Esophagus squamous epithelium (tissue), 5 donors: ENCODE measurements at regions not wholly inside any gene's neighbourhood (a gene's known extent, or its start where the extent isn't known, plus 50 kb on each side); places are given as distances from the start of the nearest gene placed in this dataset.

ENCODE experiments used
- DNase-seq: peaks from one replicate; lab custom pipeline; 2025; lab: John Stamatoyannopoulos, UW
- H3K27ac ChIP-seq, 4 donors: fragments of 200-600 bp; sonication (generic); one replicate each; pipeline ENCODE4 v1.5.1; 2016 to 2019; ENCODE audit warnings: mild to moderate bottlenecking in 1 of 4
- H3K27me3 ChIP-seq, 4 donors: fragments of 200-600 bp; sonication (generic); 1 replicate in 3 of 4; 2 replicates in 1 of 4; pipeline versions ENCODE4 v1.5.1 to v1.6.0; 2017 to 2021; ENCODE audit warnings: antibody characterized with exemption in 1 of 4
- H3K36me3 ChIP-seq, 3 donors: fragments of 200-600 bp; sonication (generic); one replicate each; pipeline ENCODE4 v1.5.1; 2016 to 2019
- H3K4me1 ChIP-seq, 3 donors: fragments of 200-600 bp; sonication (generic); one replicate each; pipeline ENCODE4 v1.5.1; 2017 to 2019
- H3K4me3 ChIP-seq, 4 donors: fragments of 200-600 bp; sonication (generic); 1 replicate in 3 of 4; 2 replicates in 1 of 4; pipeline ENCODE4 v1.5.1; 2016 to 2019; ENCODE audit warnings: mild to moderate bottlenecking in 2 of 4, moderate library complexity in 1 of 4
- H3K9me3 ChIP-seq, 3 donors: fragments of 200-600 bp; sonication (generic); one replicate each; pipeline ENCODE4 v1.5.1; 2016 to 2019
- CTCF ChIP-seq, 6 experiments: fragments of 450-650 bp in 4 of 6; fragments of 200-600 bp in 2 of 6; sonication (generic) in 2 of 6; IDR thresholded peaks; one replicate each; pipeline ENCODE4 v1.5.1; 2016 to 2019; ENCODE audit warnings: antibody characterized with exemption in 6 of 6, mild to moderate bottlenecking in 4 of 6, moderate library complexity in 4 of 6
- POLR2A ChIP-seq, 4 donors: fragments of 450-650 bp; IDR thresholded peaks; one replicate each; pipeline ENCODE4 v1.6.1; 2017; ENCODE audit warnings: antibody characterized with exemption in 4 of 4, mild to moderate bottlenecking in 4 of 4, moderate library complexity in 3 of 4
- WGBS, 2 donors: methylation state at CpG; one replicate each; pipeline ENCODE4 v1.1.5; 2018; 5-methylcytosine and 5-hydroxymethylcytosine counted together
- intact Hi-C: fragments of 100-400 bp; cut with DNase I; formaldehyde crosslinking; loops from one replicate; pipeline ENCODE4 v1.15.0; 2022
- donor health status: DM: yes; HTN: yes; CAD: no.

- no peaks in the 10 kb centered on the region for H3K9me3 ChIP-seq
- DNase-seq = no peak
- intact Hi-C loops = no loop called here
- H3K27me3 ChIP-seq = no peaks in the 10 kb centered on the region
- no peak for TF ChIP-seq POLR2A (IDR thresholded peaks at IDR 0.05)
- no peak for TF ChIP-seq CTCF (IDR thresholded peaks at IDR 0.05)
- no peak overlapping the region for H3K4me3 ChIP-seq
- 65 to 73% methylated on average over 3 of the region's 3 CpGs for WGBS, 2 donors
- no peak overlapping the region for H3K27ac ChIP-seq
- H3K4me1 ChIP-seq = no peaks in the 10 kb centered on the region
- H3K36me3 ChIP-seq = no peaks in the 10 kb centered on the region
These were observed 675.0 kb downstream of the SATB2 start for GRCh38 chr2:198782734-198783133.

GRCh38 chr2:198776616-198777406, 680.9 kb downstream of the SATB2 start:
- no peak overlapping the region for H3K27ac ChIP-seq
- no peaks in the 10 kb centered on the region for H3K36me3 ChIP-seq
- 60 to 61% methylated on average over 6 of the region's 6 CpGs for WGBS, 2 donors
- intact Hi-C loops = no loop called here
- no peak for DNase-seq
- H3K4me1 ChIP-seq = no peaks in the 10 kb centered on the region
- no peak for TF ChIP-seq CTCF (IDR thresholded peaks at IDR 0.05)
- no peak for TF ChIP-seq POLR2A (IDR thresholded peaks at IDR 0.05)
- H3K4me3 ChIP-seq = no peak overlapping the region
- no peaks in the 10 kb centered on the region for H3K27me3 ChIP-seq
- no peaks in the 10 kb centered on the region for H3K9me3 ChIP-seq

GRCh38 chr2:198775737-198776136, 682.0 kb downstream of the SATB2 start:
- no peaks in the 10 kb centered on the region for H3K27me3 ChIP-seq
- no peaks in the 10 kb centered on the region for H3K36me3 ChIP-seq
- no peaks in the 10 kb centered on the region for H3K4me1 ChIP-seq
- TF ChIP-seq POLR2A (IDR thresholded peaks at IDR 0.05) (no peak), CTCF (IDR thresholded peaks at IDR 0.05) (no peak)
- intact Hi-C loops = no loop called here
- no peak for DNase-seq
- no peak overlapping the region for H3K4me3 ChIP-seq
- WGBS, 2 donors = 42 to 62% methylated on average over 4 to 5 of the region's 5 CpGs
- no peak overlapping the region for H3K27ac ChIP-seq
- no peaks in the 10 kb centered on the region for H3K9me3 ChIP-seq

GRCh38 chr2:198774576-198774975, 683.2 kb downstream of the SATB2 start:
- Histone ChIP-seq H3K36me3 (no peaks in the 10 kb centered on the region), H3K4me1 (no peaks in the 10 kb centered on the region), H3K27me3 (no peaks in the 10 kb centered on the region), H3K27ac (no peak overlapping the region), H3K4me3 (no peak overlapping the region), H3K9me3 (no peaks in the 10 kb centered on the region)
- intact Hi-C loops = no loop called here
- TF ChIP-seq CTCF (IDR thresholded peaks at IDR 0.05) (no peak), POLR2A (IDR thresholded peaks at IDR 0.05) (no peak)
- DNase-seq = no peak
- 46 to 49% methylated on average over 2 of the region's 2 CpGs for WGBS, 2 donors

- no peak for TF ChIP-seq CTCF (IDR thresholded peaks at IDR 0.05)
- no peak for TF ChIP-seq POLR2A (IDR thresholded peaks at IDR 0.05)
- intact Hi-C loops = no loop called here
These were observed 690.0 kb downstream of the SATB2 start for GRCh38 chr2:198767694-198768093.

More at GRCh38 chr2:198767694-198768093, 690.0 kb downstream of the SATB2 start:
- Histone ChIP-seq H3K4me3 (no peak overlapping the region), H3K4me1 (no peaks in the 10 kb centered on the region), H3K36me3 (no peaks in the 10 kb centered on the region), H3K27me3 (no peaks in the 10 kb centered on the region), H3K9me3 (no peaks in the 10 kb centered on the region), H3K27ac (no peak overlapping the region)
- no peak for DNase-seq
- WGBS, 2 donors = 77% methylated on average over 5 of the region's 5 CpGs
